Gastroesophageal sphincter (tissue), 3 donors: ENCODE measurements at regions not wholly inside any gene's neighbourhood (a gene's known extent, or its start where the extent isn't known, plus 50 kb on each side); places are given as distances from the start of the nearest gene placed in this dataset.

Source experiments
- CTCF ChIP-seq, 4 experiments: fragments of 200-600 bp in 2 of 4; fragments of 450-650 bp in 2 of 4; sonication (generic) in 1 of 4; IDR thresholded peaks; one replicate each; pipeline ENCODE4 v1.5.1; 2017 to 2019; ENCODE audit warnings: antibody characterized with exemption in 4 of 4, mild to moderate bottlenecking in 2 of 4, moderate library complexity in 2 of 4
- EP300 ChIP-seq: sonication (generic); formaldehyde crosslinking; IDR thresholded peaks from one replicate; pipeline ENCODE4 v1.6.1; 2017; ENCODE audit warnings: antibody characterized with exemption, mild to moderate bottlenecking
- POLR2A ChIP-seq, 2 donors: fragments of 450-650 bp; IDR thresholded peaks; one replicate each; pipeline ENCODE4 v1.6.1; 2017; ENCODE audit warnings: antibody characterized with exemption in 2 of 2, mild to moderate bottlenecking in 2 of 2, moderate library complexity in 1 of 2
- POLR2AphosphoS5 ChIP-seq: sonication (generic); formaldehyde crosslinking; IDR thresholded peaks from one replicate; pipeline ENCODE4 v1.6.1; 2017; ENCODE audit warnings: antibody characterized with exemption

- TF ChIP-seq CTCF (IDR thresholded peaks at IDR 0.05) (no peak), POLR2A (IDR thresholded peaks at IDR 0.05) (no peak), POLR2AphosphoS5 (no peak), EP300 (no peak)
These were observed 717.6 kb downstream of the TDRD15 start for GRCh38 chr2:21841341-21841740.
